Astrocyte of the cerebellum (primary cell): ENCODE measurements at regions not wholly inside any gene's neighbourhood (a gene's known extent, or its start where the extent isn't known, plus 50 kb on each side); places are given as distances from the start of the nearest gene placed in this dataset.

Experiments
- DNase-seq: peaks from one replicate; pipeline ENCODE4 v3.0.0-alpha.2; 2011; ENCODE audit warnings: low read depth
- H3K4me3 ChIP-seq: 2 replicates; pipeline ENCODE4 v1.5.1; 2011; ENCODE audit warnings: mild to moderate bottlenecking, low read depth, low read length, moderate library complexity
- CTCF ChIP-seq: IDR thresholded peaks from 2 replicates; pipeline ENCODE4 v1.5.1; 2012; ENCODE audit warnings: low read length, low read depth, moderate library complexity, mild to moderate bottlenecking; ENCODE audit errors: missing control alignments
- in situ Hi-C: cut with HindIII; loops from 2 replicates; pipeline ENCODE4 v1.10.0; 2017; ENCODE audit warnings: low sequenced_read_pairs

DNA sequence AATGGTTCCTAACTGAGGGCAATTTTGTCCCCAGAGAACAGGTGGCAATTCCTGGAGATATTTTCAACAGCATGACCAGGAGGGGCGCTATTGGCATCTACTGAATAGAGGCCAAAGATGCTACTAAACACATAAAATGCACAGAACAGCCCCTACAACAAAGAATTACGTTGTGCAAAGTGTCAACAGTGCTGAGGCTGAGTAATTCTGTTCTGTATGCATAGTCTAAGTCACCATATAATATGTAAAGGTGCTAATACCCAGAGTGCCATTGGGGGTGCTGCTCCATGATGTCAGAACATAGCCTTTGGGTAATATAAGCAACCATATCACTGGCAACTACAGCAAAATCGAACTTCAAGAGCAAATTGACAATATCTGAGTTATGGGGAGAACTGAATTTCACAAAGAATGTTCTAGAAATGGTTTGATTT lies 213.3 kb upstream of the PHYHIPL start:
- DNase-seq, result no peak
- H3K4me3 ChIP-seq, result no peak overlapping the region
- no peak for TF ChIP-seq CTCF
- in situ Hi-C loops, result loop anchor here (25.0 kb wide), 2 partner anchors 224 to 649 kb away; partner anchors contain the start of gene PHYHIPL

DNA sequence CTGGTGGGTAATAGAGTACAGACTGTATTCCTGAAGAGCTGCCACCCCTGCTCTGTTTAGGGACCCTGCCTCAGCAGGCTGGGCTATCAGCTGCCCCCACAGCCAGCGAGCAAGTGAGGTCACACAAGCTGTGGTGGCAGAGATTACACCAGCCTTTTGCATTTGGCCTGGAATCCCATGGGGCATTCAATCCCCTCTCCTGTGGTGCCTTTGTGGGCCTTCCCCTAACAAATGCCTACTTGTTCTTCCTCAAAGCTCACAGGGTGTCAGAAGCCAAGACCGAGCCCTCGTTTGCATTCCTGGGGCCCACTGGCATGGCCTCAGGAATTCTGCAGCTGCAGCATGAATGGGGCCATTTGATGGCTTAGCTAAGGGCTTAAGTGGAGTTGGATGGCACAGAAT lies 212.7 kb upstream of the PHYHIPL start:
- no peak for DNase-seq
- TF ChIP-seq CTCF, result no peak
- in situ Hi-C loops, result loop anchor here (25.0 kb wide), 2 partner anchors 224 to 649 kb away; partner anchors contain the start of gene PHYHIPL
- no peak overlapping the region for H3K4me3 ChIP-seq

- in situ Hi-C loops, result loop anchor here (25.0 kb wide), 2 partner anchors 221 to 646 kb away; partner anchors contain the start of gene PHYHIPL
- no peak for TF ChIP-seq CTCF
- DNase-seq, result no peak
- H3K4me3 ChIP-seq, result no peak overlapping the region
Observed at GRCh38 chr10:58965855-58966254, 210.6 kb upstream of the PHYHIPL start.

- no peak overlapping the region for H3K4me3 ChIP-seq
- no peak for DNase-seq
- TF ChIP-seq CTCF, result no peak
- in situ Hi-C loops, result loop anchor here (25.0 kb wide), 2 partner anchors 220 to 645 kb away; partner anchors contain the start of gene PHYHIPL
Observed at GRCh38 chr10:58967551-58968388, 208.7 kb upstream of the PHYHIPL start.

GRCh38 chr10:58968389-58968755 lies 208.1 kb upstream of the PHYHIPL start:
- no peak for TF ChIP-seq CTCF

DNA sequence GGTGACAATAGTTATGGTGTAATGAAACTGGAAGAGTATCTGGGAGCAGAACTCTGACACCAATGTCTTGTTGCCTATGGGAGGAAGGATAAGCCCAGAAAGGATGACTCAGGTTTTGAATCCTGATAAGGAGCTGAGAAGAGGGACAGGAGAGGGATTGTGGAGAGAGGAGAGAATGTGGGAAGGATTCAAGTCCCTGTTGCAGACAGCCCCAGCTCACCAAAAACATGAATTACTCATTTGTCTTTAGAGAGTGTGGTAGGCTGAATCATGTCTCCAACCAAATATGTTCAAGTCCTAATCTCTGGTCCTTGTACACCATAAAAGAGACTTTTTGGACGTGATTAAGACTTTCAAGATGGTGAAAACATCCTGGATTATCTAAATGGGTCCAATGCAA lies 206.9 kb upstream of the PHYHIPL start:
- no peak for DNase-seq
- no peak for TF ChIP-seq CTCF
- in situ Hi-C loops, result loop anchor here (25.0 kb wide), 2 partner anchors 218 to 643 kb away; partner anchors contain the start of gene PHYHIPL
- H3K4me3 ChIP-seq, result no peak overlapping the region

More at GRCh38 chr10:58968389-58968755, 208.1 kb upstream of the PHYHIPL start:
- no peak for DNase-seq
- no peak overlapping the region for H3K4me3 ChIP-seq
- in situ Hi-C loops, result loop anchor here (25.0 kb wide), 2 partner anchors 219 to 644 kb away; partner anchors contain the start of gene PHYHIPL
